GM19455 (cell line): ENCODE measurements at regions not wholly inside any gene's neighbourhood (a gene's known extent, or its start where the extent isn't known, plus 50 kb on each side); places are given as distances from the start of the nearest gene placed in this dataset.

Experiments used
- ATAC-seq: cut with Tn5 transposase; IDR thresholded peaks from one replicate; pipeline ENCODE4 v1.9.1; 2021; ENCODE audit not compliant: unreplicated experiment

DNA sequence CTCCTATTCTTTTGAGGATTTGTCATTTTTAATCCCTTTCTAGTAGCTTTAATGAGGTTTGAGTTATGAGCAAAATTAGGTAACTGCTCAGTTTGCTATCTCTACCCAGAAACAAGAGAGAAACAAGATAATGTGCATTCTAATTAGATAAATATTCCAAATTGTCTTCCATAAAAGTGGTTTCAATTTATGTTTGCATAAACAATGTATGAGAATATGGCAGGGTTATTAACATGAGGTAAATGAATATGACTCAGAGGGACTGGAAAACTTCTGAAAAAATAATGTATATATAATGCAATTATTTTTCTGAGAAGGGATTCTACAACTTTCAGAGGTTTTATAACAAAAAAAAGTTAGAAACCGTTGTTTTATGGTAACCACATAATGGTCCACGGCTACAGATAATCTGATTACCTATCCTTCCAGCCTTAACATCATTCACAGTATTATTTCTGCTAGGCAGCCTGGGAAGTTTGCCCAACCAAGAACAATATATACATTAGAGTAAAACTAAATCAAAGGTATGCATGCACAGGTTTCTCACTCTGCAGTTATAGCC is 101.2 kb downstream of the CRPPA start:
- ATAC-seq = no peak

DNA sequence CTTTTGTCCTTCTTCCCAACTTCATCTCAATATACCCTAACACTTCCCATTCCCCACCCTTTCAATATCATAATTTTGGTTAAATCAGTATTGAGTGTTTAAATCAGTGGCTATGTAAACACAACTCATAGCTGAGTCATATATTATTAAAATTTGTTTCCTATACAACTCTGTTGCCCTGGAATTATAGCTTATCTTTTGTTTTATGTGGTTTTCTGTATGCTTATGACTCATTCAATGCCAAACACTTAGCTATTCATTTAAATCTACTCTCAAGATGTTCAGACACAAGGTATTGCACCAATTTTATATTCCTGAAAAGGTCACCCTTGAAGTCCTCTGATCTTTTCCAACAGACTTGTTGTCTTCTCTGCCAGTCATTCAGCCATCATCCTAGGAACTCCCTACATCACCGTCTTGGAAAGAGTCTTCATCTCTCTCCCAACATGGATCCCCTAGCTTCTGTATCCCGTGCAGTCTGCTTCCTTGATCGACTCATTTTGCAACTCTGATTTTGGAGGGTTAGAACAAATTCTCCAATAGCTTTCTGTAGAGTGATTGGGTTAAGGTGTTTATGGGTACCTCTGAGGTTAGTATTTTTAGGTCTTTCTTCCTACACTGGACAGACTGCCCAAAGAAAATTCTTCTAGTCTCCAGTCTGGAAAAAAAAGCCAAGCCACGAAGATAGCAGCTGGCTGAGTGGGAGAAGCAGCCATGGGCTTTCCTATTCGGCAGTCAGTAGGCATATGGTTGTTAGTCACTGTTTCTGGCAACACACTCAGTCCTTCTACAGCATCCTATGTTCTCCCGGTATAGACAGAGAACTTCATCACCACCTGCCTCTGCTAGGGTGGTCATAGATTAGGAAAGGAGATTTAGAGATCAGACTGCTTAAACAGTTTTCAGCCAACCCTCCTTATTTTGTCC is 102.1 kb downstream of the CRPPA start:
- ATAC-seq = no peak

DNA sequence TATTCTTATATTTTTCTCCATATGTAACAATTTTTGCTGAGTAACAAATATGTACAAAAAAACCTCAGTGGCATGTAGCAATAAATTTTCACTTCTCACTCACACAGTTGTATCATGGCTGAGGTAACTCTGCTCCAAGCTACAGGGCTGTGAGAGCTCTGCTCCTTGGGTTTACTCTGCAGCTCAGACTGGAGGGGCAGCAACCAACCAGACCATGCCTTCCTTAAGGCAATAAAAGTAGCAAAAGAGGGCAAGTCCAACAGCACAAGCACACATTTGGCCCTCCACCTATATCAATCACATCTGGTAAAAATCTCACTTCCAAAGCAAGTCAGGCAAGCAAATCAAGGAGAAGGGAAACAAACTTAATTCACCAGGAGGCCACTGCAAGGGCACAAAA is 102.9 kb downstream of the CRPPA start:
- ATAC-seq = no peak

DNA sequence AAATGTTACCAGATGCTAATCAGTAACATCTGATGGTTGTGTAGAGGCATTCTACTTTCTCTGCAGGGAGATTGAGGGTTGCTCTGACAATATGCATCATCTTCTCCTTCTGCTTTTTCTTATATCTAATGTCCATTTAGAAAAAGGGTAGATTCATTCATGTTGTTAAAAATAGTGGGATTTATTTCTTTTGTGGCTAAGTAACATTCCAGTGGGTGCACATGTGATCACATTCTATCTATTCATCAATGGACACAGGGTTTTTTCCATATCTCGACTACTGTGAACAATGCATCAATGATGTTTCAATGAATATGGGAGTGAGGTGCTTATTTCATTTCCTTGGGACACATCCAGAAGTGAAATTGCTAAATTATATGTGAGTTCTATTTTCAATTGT is 103.9 kb downstream of the CRPPA start:
- ATAC-seq = no peak

DNA sequence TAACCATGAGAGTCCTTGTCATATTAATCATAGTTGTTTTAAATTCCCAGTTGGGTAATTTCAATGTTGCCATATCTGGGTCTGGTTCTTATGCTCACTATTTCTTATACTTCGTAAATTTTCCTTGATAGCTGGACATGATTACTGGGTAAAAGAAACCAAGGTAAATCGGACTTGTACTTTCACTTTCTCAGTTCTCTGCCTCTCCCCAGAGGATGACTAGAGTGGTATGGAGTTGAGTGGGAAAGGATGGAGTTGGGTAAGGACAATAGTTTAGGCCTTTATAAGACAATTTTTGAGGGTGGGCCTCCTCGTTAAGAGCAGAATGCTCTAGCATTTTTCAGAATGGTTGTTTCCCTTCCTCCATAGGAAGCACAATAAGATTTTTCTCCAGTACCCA is 106.1 kb downstream of the CRPPA start:
- no peak for ATAC-seq

DNA sequence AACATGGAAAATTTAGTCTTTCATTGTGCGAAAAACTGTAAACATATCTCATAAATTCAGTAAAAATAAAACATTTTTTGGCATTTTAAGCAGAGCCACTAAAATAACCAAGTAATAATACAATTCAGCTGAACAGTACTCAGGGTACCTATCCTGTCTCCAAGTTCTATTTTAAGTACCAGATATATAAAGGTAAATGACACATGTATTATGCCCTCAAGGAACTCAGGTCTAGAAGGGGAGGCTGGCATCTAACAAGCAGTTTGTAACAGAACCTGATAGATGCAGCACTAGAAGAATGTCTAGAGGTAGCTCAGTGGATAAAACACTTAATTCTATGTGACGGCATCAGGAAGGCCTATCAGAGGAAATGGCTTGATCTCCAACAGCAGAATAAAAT is 112.2 kb downstream of the CRPPA start:
- ATAC-seq = no peak

DNA sequence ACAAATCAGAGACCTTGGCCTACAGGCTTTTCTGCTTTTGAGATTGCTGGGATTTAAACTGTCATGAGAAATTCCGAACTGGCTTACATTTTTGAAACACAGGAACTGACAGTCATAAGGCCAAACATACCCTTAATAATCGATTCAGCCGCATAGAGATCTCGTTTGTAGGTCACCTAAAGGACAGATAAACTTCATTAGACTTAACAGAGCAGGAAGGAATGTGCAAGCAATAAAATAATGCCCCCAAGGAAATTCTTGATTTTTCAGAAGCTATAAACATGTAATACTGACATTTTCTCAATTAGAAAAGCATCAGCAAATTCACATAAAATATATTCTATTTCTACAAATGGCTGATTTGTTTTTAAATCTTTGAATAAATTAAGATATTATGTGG is 120.0 kb downstream of the CRPPA start:
- ATAC-seq = no peak

DNA sequence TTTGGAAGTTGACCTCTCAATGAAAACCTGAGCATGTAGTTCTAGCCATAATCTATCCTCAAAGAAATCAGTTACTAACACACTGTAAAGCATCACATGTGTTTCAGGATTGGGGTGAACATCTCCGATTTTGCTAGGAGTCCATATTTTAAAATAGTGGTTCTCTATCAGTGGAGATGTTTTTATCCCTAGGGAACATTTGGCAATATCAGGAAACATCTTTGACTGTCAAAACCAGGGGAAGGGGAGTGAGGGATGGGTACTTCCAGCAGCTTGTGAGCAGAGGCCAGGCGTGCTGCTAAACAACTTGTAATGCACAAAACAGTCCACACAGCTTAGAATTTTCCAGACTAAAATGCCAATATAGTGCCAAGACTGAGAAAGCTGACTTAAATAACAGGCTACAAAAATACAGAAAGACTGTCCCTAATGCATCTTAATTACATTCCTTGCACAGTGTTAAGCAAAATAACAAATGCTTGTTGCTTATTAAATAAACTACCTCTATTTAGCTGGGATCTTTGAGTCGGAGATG is 120.9 kb downstream of the CRPPA start:
- no peak for ATAC-seq

DNA sequence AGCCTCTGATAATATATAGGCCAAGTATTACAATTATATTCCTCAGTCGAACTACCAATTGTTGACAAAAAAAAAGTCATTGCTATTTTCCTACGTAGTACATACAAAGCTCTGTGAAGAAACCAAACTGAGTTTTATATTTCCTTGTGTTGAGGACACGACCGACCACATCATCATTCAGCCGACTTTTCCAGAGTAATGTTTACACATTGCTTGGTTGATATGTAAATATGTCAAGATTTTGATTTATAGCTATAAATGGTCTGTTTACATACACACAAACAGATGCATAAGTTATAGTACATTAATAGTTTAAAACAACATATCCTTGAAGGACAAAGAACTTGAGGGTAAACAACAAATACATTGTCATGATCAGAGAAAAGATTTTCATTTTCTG is 121.5 kb downstream of the CRPPA start:
- no peak for ATAC-seq

DNA sequence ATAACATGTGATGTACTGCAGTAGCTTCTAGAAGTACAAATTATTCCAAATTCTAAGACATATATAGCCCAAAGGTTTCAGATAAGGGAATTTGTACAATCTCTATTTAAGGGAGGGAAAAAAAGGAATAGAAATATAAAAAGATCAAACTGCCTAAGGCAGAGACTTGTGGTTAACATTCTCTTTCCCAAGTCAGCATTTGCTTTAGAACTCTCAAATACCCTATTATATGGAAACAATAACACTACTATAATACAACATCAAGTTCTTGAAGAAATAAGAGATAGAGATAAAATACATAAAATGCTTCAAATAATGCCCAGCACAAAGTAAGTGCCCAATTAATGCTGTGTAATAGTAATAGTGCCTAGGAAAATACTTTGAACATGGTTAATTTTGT is 123.1 kb downstream of the CRPPA start:
- ATAC-seq = no peak

DNA sequence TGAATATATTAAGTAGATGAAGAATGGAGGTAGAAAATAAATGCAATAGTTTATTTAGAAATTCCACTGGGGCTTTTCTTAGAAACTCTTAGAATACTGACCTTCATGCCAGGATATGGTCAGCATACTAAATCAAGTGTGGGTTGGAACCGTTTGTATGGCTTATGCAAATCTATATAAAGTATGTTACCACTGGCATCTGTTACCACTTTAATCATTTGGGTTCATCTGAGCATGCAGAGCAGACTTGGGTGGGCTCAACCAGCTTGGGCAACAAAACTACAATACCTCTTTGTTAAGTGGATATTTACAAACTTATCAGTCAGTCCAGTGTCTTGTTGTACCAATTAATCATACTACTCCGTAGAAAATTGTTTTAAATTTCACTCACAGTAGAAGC is 125.8 kb downstream of the CRPPA start:
- no peak for ATAC-seq

DNA sequence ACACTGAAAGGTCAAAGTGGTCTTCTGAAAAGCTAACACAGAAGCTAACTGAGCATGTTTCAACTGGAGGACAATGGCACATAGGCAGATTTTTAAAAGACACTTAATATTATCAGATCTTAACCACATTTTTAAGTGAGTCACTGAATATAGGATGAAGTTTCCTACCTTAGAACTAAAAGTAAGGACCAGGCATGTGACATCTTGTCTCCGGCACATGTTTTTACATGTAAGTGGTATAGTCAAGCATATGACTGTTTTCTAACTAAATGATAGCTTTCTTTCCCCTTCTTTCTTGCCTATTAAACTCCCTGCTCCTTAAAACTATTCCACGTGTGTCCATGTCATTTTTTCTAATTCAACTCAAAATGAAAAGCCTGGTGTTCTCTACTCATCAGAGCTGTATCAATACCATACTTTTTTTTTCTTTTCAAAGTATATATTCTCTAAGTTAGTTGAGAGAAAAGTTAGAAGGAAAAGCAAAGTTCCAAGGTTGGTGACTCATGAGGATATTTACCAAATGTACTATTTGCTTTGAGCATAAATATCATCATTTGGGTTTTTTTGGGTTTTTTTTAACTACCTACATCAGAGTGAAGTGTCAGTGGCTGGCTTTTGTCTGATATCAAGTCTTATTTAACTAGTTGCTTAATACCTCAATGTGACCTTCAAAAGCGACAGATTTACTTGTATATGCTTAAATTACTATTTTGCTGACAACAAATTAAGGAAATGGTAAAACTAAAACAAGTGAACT is 127.5 kb downstream of the CRPPA start:
- no peak for ATAC-seq

DNA sequence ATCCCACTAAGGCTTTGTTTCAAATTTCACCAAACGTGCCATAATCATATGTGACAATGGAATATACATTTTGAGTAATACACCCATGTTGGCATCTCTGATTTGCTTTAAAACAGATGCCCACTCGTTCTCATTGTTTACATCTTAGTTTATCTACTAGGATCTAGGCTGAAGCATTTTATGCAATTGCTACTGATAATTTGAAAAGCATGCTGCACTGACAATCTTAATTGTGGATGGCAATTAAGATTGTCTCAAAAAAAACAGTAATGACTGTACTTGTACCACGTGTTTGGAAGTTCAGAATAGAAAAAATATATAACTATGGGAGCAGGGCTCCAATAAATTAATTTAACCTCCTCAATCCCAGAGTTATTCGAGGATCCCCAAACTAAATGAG is 136.8 kb downstream of the CRPPA start:
- ATAC-seq = no peak

DNA sequence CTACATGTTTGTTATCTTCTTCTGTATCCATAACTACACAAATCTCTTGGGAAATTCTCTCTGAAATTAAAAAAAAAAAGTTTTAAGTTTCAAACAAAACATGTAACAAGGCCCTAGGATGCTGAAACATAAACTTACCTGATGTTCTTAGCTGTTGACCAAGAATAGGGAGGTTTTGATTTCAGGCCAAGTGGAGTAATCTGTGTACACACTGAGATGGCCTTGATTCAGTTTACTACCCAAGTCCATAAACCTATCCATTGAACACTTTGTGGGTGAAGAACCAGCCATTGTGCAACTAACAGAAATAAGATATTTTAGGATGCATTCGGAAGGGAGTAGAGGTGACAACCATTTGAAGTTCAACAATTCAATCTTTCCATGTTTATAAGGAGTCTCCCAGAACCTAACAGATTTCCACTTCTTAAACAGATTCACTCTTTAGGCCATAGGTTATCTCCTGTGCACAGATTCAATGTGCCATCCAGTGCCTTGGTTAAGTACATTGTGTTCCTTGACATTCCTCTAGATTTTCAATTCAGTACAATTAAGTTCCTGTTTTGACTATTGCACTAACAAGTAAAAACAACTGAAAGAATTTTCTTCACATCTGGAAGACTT is 143.1 kb downstream of the CRPPA start:
- no peak for ATAC-seq

DNA sequence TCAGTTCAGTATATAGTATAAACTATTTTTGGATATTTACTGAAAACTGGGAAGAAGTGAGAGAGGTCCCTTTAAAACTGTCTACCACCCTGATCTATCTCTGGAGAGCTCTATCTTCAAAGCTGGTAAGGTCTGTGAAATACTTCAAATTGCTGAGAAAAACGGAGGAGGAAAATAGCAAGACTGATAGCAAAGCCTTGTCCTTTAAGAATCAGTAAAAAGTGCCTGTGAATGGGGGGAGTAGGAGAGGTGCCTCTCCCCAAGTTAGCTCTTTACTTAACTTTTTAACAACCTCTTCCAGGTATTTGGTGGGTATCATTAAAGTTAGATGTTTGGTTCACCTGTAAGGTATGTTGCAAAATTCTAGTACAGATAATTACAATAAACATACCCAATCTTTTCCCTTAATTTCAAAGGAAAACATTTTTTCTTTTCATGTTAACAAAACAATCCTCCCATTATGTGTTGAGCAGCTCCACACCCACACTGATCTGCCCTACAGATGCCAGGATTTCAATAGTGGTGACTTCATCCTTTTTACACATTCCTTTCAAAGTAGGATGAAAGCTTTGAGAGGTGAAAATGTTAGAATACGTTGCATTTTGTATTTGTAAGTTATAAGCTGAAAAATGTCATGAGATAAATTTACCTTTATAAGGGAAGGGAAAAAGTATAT is 149.2 kb downstream of the CRPPA start:
- no peak for ATAC-seq

DNA sequence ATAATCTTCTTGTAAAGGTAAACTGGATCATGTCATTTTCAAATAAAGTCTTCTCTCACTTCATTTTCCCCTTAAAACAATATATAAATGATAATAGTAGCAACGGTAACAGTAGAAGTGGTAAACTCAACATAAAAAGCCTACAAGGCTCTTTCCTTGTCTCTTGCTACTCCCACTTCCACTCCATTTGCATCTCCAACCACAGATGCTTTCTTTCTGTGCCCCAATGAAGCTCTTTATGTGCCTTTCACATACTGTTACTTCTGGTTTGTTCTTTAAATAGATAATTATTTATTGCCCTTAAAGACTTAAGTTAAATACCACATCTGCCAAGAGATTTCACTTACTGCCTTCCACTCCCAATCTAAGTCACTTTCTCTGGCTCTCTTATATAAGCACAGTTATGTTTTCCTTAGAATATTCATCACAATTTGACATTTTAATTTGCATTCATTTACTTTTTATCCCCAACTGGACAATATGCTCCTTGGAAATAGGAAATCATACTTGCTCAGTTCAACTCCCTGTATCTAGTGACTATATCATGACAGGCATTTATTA is 149.9 kb downstream of the CRPPA start:
- no peak for ATAC-seq

DNA sequence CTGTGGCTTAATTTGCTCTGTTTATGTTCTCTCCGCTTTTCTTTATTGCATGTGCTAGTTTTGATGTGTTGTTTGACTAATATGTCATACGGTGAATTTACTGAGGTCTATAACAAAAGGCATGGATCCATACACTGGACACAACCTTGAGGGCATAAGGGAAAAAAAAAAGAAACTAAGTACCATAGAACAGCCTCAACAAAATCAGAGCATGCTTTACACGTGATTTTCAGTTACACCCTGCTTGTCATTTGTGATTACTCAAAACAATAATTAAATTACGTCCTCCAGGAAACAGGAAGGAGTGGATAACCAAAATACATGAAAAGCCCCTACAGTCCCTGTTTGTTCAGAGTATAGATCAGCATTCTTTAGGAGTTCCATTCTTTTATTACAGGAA is 150.5 kb downstream of the CRPPA start:
- no peak for ATAC-seq

DNA sequence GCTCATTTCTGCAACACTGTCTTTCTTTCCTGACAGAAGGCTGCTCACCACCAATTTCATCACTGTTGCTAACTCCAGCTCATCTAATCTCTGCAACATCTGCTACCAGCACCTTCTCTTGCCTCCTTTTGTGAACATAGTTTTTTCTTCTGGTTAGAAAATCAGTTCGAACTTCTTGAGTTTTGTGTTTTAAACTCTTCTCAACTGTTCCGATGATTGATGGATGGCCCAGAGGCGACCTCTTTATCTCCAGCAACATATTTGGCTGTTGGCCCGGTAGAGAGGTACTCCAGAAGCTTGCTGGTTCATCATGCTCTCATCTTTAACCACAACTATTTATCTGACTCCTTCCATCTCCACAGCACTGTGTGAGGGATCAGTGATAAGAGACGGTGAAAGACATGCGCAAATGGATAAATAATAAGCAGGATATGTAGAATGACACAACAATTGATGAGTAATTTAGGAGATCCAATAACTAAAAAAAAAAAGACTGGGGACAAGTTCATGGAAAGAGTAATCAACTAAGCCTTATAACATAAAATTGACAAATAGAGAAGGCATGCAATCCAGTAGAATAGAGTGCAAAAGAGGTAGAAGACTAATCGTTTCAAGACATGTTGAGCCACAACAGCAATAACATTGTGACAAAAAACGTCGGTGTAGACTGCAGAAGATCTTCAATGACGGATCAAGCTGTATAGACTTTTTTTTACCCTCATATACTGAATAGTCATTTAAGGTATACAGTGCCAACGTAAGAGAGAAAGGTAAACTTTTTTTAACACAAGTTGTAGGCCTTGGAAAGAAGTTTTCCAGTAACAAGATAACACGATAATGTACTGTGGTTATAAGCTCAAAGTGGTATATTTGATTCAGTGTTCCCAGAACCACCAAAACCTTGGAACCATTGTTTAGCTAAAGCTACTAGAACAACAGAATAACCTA is 152.2 kb downstream of the CRPPA start:
- no peak for ATAC-seq
